Stimulated activated CD8-positive, alpha-beta memory T cell treated with anti-CD3 and anti-CD28 coated beads, Interleukin-15, amount 100 ng/mL, for 24 hours (primary cell): ENCODE measurements at regions not wholly inside any gene's neighbourhood (a gene's known extent, or its start where the extent isn't known, plus 50 kb on each side); places are given as distances from the start of the nearest gene placed in this dataset.
"Not testable (repeated sequence)": the region's sequence is repeated elsewhere in the genome, so short reads cannot be mapped to it uniquely, and the experiment has no call there.

Experiments
- DNase-seq: peaks from one replicate; pipeline ENCODE4 v3.0.0-alpha.2; 2020; ENCODE audit warnings: low read depth

GRCh38 chr15:54841701-54842305, 354.9 kb downstream of the RSL24D1 start:
- DNase-seq = no peak

- DNase-seq = no peak
Measured at GRCh38 chr15:54840621-54841398, 355.9 kb downstream of the RSL24D1 start.

GRCh38 chr15:54839379-54839778, 357.4 kb downstream of the RSL24D1 start:
- no peak for DNase-seq

DNA sequence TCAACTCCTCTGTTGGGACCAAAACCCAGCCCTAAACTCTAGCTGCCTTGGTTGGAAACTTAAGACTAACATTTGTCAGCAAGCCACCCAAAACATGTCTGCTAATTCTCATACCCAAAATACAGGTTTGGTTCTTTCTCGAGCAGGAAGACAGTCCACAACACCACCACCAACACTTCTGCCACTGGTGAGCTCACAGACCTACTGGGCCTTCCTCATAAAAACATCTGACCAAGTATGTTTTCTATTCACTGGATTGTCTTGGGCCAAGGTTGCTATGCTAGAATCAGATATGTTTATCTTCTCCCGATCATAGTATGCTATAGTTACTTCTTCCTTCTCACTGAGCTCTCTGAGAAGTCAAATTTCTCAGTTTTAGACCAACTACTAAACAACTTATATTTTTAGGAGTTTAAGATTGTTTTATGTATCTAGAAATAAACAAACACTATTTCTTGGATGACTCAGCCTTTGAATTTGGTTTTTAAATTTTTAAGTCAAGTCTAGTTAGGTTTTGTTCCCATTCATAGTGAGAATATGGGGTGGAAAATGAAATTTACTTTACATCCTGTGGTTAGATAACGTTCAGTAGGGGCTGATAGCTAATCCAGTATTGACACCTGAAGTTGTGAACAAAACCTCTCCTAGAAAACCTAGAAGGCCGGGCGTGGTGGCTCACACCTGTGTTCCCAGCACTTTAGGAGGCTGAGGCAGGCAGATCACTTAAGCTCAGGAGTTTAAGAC, 360.5 kb downstream of the RSL24D1 start:
- DNase-seq = no peak

DNA sequence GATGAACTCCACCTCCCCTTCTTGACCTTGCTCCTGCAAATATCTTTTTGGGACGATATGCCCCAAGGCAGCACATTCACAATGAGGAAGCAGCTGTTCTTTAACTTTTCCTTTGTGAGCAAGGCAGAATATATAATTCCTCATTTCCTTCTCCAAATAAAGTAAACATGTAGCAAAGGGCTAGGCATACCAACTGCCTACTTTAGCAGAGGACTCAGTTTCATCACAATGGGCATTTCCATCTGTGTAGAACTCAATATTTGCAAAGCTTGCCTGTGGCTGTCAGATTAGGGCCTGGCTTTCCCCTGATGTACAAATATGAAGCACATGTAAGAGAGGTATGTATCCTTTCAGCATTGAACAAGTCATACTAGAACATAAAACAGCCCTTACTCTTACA, 366.9 kb downstream of the RSL24D1 start:
- no peak for DNase-seq

DNA sequence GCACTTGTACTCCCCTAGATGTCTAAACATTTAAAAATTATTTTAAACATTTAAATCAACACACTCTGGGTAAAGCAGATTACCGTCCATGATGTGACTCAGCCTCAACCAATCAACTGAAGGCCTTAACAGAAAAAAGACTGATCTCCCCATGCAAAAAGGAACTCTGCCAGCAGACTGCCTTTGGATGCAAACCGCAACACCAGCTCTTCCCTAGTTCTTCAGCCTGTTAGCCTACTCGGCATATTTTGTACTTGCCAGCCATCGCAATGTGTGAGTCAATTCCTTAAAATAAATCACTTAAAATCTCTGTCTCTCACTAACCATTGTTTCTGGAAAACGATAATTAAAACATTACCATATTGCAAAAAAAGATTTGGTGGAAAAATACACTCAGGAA, 375.9 kb downstream of the RSL24D1 start:
- no peak for DNase-seq

DNA sequence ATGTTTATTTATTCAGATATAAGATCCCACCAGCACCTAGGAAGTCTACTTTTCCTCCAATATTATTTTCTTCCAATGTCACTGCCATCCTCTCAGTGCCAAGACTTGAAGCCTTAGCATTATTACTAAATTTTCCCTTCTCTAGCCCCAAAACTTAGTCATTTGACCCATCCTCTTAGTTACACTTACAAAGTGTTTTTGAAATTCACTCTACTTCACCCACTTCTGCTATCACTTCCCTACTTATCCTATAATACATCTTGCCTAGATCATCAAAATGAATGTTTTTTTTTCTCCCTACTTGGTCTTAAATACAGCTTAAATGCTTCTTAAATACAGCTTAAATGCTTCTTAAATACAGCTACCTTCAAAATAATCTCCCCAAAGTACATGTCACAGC, 376.6 kb downstream of the RSL24D1 start:
- no peak for DNase-seq

DNA sequence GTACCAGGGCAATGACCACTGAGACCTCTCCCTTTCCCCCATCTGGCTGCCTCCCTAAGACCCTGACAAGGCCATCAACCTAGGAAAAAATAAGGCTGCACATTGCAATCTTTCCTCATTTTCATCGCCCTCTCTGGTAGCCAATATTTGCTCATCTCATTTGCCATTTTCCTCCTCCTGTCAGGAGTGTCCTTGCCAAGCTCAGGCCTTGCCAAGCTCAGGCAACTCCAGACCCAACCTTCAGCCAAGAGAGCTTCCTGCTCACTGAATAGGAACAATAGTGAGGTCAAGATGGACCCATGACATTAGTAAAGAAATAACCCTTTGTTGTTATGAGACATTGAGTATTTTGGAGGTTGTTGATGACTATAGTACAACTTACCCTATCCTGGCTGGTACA, 380.3 kb downstream of the RSL24D1 start:
- no peak for DNase-seq

DNA sequence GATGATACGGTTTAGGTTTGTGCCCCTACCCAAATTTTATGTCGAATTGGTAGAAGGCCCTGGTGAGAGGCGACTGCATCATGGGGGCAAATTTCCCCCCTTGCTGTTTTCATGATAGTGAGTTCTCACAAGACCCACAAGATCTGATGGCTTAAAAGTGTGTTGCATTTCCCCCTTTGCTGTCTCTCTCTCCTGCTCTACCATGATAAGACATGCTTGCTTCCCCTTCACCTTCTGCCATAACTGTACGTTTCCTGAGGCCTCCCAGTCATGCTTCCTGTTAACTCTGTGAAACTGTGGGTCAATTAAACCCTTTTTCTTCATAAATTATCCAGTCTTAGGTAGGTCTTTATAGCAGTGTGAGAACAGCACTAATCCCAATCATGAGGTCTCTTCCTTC, 381.2 kb downstream of the RSL24D1 start:
- no peak for DNase-seq

GRCh38 chr15:54812383-54812782, 384.4 kb downstream of the RSL24D1 start:
- no peak for DNase-seq

- no peak for DNase-seq
Measured at GRCh38 chr15:54810496-54810895, 386.2 kb downstream of the RSL24D1 start.

DNA sequence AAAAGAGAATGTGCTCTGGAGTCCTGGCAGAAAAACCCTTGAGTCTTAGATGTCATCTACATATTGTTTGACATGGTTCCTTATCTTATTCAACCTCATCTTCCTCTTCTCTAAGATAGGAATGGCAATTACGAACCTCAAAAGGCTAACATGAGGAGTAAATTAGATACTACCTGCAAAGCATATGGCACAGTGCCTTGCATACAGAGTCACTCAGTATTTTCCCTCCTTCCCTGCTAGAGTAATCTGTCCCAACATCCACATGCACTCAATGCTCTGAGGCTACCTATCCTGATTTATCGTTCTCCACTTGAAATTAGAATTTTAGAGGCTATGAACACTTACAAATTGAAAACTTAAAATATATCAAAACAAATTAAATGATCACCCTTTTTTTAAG, 386.7 kb downstream of the RSL24D1 start:
- DNase-seq = no peak

GRCh38 chr15:54808321-54808720, 388.4 kb downstream of the RSL24D1 start:
- DNase-seq = no peak

DNA sequence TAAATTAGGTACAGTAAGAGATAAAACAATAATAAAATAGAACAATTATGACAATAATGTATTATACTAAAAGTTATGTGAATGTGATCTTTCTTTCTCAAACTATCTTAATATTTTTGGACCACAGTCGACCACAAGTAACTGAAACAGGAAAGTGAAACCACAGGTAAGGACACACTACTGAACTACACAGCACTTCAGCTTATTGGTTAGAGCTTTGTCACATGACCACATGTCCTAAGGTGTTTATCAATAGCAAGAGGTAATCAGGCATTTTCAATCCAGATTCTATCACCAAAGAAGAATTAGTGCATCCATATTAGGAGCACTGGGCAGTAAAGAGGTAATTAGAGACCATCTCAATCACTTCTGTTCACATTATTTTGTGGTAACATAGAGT, 392.8 kb downstream of the RSL24D1 start:
- no peak for DNase-seq

GRCh38 chr15:54803134-54803808, 393.5 kb downstream of the RSL24D1 start:
- no peak for DNase-seq

DNA sequence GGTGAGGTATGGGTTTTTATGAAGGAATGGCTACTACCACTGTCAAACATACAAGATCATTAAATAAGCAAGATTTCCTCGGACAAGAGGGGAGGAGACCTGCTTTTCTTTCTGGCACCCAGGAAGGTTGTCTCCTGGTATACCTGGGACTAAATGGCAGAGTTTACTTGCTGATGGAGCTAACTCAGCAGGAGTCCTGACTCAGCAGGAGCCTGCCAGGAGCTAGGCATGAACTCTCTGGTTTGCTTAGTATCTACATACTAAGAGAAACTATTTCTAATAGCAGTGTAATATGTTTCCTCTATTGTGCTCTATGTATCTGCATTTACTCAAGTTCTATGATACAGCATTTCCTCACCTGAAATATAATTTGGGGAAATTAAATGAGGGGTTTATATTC, 404.2 kb downstream of the RSL24D1 start:
- DNase-seq = no peak

GRCh38 chr15:54790693-54791092, 406.0 kb downstream of the RSL24D1 start:
- no peak for DNase-seq

DNA sequence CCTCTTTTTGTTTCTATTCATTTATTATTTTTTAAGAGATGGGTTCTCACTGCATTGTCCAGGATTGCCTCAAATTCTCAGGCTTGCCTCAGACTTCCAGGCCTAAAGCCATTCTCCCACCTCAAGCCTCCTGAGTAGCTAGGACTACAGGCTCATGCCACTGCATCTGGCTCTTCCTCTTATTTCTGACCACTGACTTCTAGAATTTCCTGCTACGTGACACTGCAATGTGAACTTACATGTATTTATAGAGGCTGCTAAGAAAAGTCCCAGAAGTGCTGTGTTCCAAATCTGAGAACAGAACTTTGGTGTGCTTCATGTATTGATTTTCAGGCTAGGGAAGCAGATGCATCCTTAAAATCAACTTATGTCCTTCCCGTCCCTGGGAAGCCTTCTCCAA, 407.4 kb downstream of the RSL24D1 start:
- DNase-seq = no peak

GRCh38 chr15:54781220-54781619, 415.5 kb downstream of the RSL24D1 start:
- DNase-seq = not testable (repeated sequence)

GRCh38 chr15:54779271-54779670, 417.5 kb downstream of the RSL24D1 start:
- DNase-seq = no peak

GRCh38 chr15:54776410-54776809, 420.3 kb downstream of the RSL24D1 start:
- no peak for DNase-seq

DNA sequence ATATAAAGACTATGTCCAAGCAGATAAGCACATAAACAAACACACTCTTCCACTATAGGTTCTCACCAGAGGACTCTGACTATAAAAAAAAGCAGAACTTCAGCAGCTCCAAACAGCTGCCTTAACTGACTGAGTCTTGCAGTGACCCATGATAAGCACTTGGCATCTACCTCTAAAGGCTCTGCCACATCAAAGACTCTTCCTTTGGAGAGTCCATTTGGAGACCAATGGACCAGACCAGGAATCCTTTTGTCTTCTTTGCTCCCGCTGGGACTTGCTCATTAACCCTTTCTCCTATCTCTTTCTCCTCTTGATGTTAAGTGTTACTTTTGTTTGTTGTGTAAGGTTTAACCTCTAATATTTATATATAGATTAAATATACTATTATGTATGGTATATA, 424.1 kb downstream of the RSL24D1 start:
- DNase-seq = no peak

DNA sequence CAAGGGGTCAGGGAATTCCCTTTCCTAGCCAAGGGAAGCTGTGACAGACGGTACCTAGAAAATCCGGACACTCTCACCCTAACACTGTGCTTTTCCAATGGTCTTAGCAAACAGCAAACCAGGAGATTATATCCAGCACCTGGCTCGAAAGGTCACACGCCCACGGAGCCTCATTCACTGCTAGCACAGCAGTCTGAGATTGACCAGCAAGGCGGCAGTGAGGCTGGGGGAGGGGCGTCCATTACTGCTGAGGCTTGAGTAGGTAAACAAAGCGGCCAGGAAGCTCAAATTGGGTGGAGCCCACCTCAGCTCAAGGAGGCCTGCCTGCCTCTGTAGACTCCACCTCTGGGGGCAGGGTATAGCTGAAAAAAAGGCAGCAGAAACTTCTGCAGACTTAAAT, 447.3 kb downstream of the RSL24D1 start:
- not testable (repeated sequence) for DNase-seq
